SU-DHL-6 (cell line): ENCODE measurements at regions not wholly inside any gene's neighbourhood (a gene's known extent, or its start where the extent isn't known, plus 50 kb on each side); places are given as distances from the start of the nearest gene placed in this dataset.

ENCODE experiments used
- CTCF ChIP-seq: fragments of 200-600 bp; sonication (generic); IDR thresholded peaks from one replicate; pipeline ENCODE4 v1.5.1; 2017; ENCODE audit warnings: antibody characterized with exemption, mild to moderate bottlenecking, low read length, moderate library complexity; ENCODE audit not compliant: insufficient read depth, poor library complexity, severe bottlenecking
- EZH2phosphoT487 ChIP-seq: fragments of 200-600 bp; sonication (generic), shearing (Covaris generic); conservative IDR thresholded peaks from 2 replicates; pipeline ENCODE4 v1.6.1; 2018; ENCODE audit warnings: mild to moderate bottlenecking, antibody characterized with exemption, low read length, moderate library complexity, mixed read lengths

- TF ChIP-seq CTCF: no peak
- TF ChIP-seq EZH2phosphoT487: no peak
Observed at GRCh38 chr2:153536115-153536514, 57.6 kb upstream of the RPRM start.
